NCI-H82 (cell line): ENCODE measurements at regions not wholly inside any gene's neighbourhood (a gene's known extent, or its start where the extent isn't known, plus 50 kb on each side); places are given as distances from the start of the nearest gene placed in this dataset.
"Not testable (repeated sequence)": the region's sequence is repeated elsewhere in the genome, so short reads cannot be mapped to it uniquely, and the experiment has no call there.

Source experiments
- DNase-seq: peaks from one replicate; lab custom pipeline; 2025; lab: John Stamatoyannopoulos, UW

- DNase-seq, result not testable (repeated sequence)
Measured at GRCh38 chrX:27156921-27157320, 306.2 kb downstream of the PPP4R3C start.

GRCh38 chrX:27136325-27136724 lies 326.8 kb downstream of the PPP4R3C start:
- no peak for DNase-seq

DNA sequence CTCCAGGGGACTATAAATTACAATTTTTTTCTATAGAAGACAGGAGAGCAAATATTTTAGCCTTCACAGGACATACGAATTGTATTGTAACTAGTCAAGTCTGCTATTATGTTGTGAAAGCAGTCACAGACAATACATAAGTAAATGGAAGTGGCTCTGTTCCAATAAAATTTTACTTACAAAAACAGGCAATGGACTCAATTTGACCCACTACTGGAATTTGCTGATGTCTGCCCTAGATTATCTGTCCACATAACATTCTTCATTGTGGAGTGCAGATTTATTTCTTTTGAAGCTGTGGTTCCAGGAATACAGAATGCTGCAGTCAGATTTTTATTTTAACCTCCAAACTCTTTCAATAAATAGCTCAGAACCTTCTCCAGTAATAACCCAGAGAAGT lies 330.3 kb downstream of the PPP4R3C start:
- DNase-seq, result no peak

GRCh38 chrX:27087176-27087575 lies 376.0 kb downstream of the PPP4R3C start:
- DNase-seq, result not testable (repeated sequence)

DNA sequence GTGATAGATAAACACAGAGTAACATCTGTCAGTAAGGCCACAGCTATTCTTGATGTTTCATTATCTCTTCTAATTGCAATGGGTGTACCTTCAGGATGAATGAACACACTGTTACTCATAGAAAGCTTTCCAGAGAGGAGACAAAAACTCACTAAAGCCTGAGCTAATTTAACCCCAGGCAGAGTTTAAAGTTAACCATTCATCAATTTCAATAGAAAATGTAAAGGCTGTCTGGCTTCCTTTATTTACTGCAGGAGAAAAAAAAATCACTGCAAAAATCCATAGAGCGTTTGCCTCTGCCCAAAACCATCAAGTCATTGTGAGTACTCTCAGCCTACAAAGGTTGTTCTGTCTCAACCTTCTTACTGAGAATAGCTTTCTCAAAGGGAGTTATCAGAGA lies 376.9 kb downstream of the PPP4R3C start:
- no peak for DNase-seq

DNA sequence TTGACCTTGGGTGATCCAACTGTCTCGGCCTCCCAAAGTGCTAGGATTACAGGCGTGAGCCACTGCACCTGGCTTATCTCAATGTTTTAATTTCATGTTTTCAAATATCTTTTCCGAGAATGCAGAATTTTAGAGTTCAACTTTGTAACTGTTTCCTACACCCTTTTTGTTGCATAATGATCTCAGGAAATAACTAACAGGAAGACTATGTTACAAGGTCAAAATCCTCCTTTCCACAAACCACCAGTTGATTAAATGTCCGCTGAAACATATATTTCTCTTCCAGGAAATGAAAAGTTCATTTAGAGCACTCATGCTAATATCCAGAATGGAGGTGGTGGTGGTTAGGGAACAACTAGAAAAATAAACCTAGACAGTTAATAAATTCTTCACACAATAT lies 377.8 kb downstream of the PPP4R3C start:
- DNase-seq, result no peak

DNA sequence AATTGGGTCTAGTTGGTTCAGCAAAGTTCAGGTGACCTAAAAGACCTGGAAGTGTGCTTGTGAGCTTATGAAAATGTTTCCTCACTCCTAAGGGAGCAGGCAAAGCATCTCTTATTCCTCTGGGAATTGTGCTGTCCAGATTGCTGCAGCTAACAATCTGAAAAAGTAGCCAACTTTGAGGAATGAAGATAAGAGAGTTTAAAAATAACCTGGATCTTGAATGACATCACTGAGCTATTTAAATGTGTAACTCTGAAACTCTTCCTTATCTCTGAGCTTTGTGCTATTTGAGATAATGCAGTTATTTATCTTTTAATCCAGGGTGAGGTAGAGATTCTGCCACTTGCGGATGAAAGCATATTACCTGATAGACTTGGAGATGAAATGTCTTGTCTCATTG lies 384.8 kb downstream of the PPP4R3C start:
- DNase-seq, result no peak

GRCh38 chrX:27057883-27058282 lies 405.3 kb downstream of the PPP4R3C start:
- no peak for DNase-seq

DNA sequence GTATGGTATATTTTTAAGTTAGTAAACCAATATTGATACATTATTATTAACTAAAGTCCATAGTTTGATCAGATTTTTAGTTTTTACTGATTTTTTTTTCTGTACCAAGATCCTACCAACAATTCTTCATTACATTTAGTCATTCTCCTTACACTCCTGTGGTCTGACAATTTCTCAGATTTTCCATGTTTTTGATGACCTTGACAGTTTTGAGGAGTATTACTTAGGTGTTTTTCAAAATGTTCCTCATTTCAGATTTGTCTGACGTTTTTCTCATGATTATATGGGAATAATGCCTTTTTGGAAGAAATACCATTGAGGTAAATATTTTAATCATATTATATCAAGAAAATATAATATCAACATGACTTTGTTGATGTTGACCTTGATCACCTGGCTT lies 423.8 kb downstream of the PPP4R3C start:
- DNase-seq, result no peak

- peak; percentile 66 for DNase-seq
Measured at GRCh38 chrX:27008486-27008885, 454.7 kb downstream of the PPP4R3C start.

DNA sequence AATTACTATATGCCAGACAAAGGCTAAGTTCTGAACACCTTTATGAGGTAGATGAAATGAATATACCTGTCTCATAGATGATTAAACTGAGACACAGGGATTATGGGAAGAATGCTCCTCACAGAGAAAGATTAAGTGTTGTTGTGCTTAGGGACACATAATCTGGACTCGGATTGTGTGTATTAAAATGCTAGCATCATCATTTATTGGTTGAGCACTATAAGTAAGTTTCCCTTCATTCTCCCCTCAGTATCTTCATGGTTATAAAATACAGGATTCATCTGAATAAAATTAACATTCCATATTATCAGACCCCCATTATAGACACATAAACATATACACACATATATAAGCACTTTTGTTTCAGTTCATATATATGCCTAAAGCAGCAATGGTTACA lies 463.5 kb downstream of the PPP4R3C start:
- no peak for DNase-seq

- no peak for DNase-seq
Measured at GRCh38 chrX:26958261-26958660, 504.9 kb downstream of the PPP4R3C start.

GRCh38 chrX:26954029-26954428 lies 509.1 kb downstream of the PPP4R3C start:
- DNase-seq, result no peak

DNA sequence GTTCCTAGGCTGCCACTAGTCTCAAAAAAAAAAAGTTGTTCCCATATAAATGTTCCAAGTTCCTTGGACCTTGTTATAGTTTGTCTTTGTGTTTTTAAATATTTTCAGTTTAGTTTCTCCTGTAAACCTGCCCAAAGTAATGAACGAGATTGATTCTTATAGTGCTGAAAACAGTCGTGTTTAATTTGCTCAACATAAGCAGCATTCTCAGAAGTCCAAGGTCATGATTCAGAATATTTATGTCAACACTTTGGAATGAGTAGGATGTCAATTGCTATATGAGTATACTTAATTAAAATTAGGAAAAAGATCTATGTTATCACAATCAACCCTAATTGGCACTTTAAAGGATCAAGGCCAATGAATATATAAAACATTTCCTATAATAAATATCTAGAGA lies 510.9 kb downstream of the PPP4R3C start:
- DNase-seq, result no peak

DNA sequence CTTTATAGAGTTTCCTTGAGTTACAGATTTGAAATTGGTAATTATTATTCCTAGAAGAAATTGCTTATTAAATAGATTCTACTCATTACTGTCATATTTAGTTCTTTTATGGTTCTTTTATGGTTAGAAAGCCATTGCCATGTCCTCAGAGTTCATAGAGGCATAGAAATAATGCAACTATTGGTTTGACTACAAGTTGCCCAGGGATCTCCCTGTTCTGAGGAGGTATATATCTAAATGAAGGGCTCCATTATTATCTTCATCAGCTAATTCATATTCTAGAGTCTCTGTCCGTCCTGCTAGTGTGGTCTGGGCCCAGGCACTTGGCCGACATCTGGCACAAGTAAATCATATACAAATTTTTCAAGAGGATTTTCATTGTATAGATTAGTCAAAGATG lies 535.7 kb downstream of the PPP4R3C start:
- DNase-seq, result no peak

DNA sequence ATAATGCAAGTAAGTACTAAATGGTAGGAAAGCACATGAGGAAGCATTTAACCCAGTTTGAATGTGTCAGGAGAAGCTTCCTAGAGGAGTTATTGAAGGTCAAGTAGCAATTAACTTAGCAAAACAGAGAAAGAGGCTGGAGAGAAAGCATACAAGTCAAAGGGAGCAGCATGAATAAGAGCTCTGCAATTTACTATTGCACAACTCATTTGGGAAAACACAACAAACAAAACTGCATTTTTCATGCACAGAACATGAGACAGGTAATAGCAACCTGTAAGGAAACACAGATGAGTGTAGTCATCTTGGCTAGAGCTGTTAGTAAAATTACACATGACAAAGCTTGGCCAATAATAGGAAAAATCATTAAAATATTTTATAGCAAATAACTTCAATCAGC lies 538.1 kb downstream of the PPP4R3C start:
- DNase-seq, result no peak

- no peak for DNase-seq
Measured at GRCh38 chrX:26922278-26922677, 540.9 kb downstream of the PPP4R3C start.

DNA sequence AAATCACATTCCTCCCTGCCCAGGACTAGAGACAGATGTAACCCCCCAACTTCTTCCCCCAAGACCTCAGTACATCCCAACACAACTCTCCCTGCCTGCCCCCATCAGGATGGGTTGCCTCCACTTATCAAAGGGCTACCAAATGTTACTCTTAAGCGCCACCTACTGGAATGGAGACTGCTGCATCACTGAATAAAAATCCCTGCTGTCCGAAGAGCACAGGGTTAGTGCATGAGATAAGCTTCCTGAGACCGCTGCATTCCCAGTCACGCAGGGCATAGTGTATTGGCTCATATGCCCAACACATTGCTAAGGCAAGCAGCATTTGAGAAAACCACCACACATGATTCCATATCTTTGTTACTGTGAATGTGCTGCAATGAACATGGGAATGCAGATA lies 544.5 kb downstream of the PPP4R3C start:
- DNase-seq, result peak; percentile 75

GRCh38 chrX:26916991-26917390 lies 546.1 kb downstream of the PPP4R3C start:
- DNase-seq, result no peak

- DNase-seq, result no peak
Measured at GRCh38 chrX:26915064-26915463, 548.1 kb downstream of the PPP4R3C start.

GRCh38 chrX:26914232-26914631 lies 548.9 kb downstream of the PPP4R3C start:
- DNase-seq, result no peak

- DNase-seq, result not testable (repeated sequence)
Measured at GRCh38 chrX:26911785-26912184, 551.4 kb downstream of the PPP4R3C start.

DNA sequence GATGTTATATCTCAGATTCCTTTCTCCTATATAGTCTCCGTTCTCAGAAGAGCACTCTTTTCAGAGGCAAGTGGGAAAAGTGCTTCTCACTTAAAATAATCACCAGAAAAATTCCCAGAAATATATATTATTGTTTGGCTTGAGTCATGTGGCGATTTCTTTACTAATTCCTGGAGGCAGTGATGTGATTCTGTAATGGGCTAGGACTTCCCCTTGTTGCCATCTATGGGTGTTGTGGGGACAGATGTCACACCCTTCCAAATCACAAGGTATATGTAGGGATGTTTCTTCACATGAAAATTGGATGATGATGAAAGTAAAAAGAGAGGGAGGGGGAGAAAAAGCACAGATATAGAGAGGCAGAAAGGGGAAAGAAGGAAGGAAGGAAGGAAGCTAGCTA lies 553.4 kb downstream of the PPP4R3C start:
- no peak for DNase-seq

GRCh38 chrX:26908218-26908617 lies 554.9 kb downstream of the PPP4R3C start:
- no peak for DNase-seq

- DNase-seq, result no peak
Measured at GRCh38 chrX:26889574-26889973, 573.6 kb downstream of the PPP4R3C start.
